ENCODE measurements at regions not wholly inside any gene's neighbourhood (a gene's known extent, or its start where the extent isn't known, plus 50 kb on each side); places are given as distances from the start of the nearest gene placed in this dataset.

GRCh38 chr18:54696616-54697293 lies 105.7 kb downstream of the DYNAP start:
- POLR2A ChIA-PET: interaction anchor here (0.9 to 1.5 kb wide), 2 partner anchors 8 to 9 kb away, joined by 3 to 4 read pairs; no protein-coding TSS in a partner anchor
- no peak for TF ChIP-seq CTCF (IDR thresholded peaks at IDR 0.05; ENCODE audit: unreplicated experiment)
- no peak overlapping the region for H3K4me3 Mint-ChIP-seq (ENCODE audit: unreplicated experiment)
- BruUV-seq (replicated peaks): no TSS peak
- H3K27me3 Mint-ChIP-seq (ENCODE audit: insufficient read depth, unreplicated experiment): no peaks in the 10 kb centered on the region
- H3K9me3 Mint-ChIP-seq (ENCODE audit: unreplicated experiment): peaks cover 7% of the 10 kb centered on the region
- no peak for DNase-seq (ENCODE audit: unreplicated experiment)
- no peak overlapping the region for H3K27ac Mint-ChIP-seq (ENCODE audit: low read depth, unreplicated experiment)
- H3K36me3 Mint-ChIP-seq (ENCODE audit: insufficient read depth, unreplicated experiment): no peaks in the 10 kb centered on the region
- no peaks in the 10 kb centered on the region for H3K4me1 Mint-ChIP-seq (ENCODE audit: insufficient read depth, unreplicated experiment)
- CTCF ChIA-PET: interaction anchor here (0.5 to 0.8 kb wide), 2 partner anchors 8 to 15 kb away, joined by 3 read pairs; no protein-coding TSS in a partner anchor
- intact Hi-C loops (cut with micrococcal nuclease): no loop called here

- intact Hi-C loops (cut with micrococcal nuclease): no loop called here
- Mint-ChIP-seq H3K4me3 (ENCODE audit: unreplicated experiment) (no peak overlapping the region), H3K9me3 (ENCODE audit: unreplicated experiment) (no peaks in the 10 kb centered on the region), H3K27ac (ENCODE audit: low read depth, unreplicated experiment) (no peak overlapping the region), H3K27me3 (ENCODE audit: insufficient read depth, unreplicated experiment) (no peaks in the 10 kb centered on the region), H3K4me1 (ENCODE audit: insufficient read depth, unreplicated experiment) (peaks cover 5% of the 10 kb centered on the region), H3K36me3 (ENCODE audit: insufficient read depth, unreplicated experiment) (no peaks in the 10 kb centered on the region)
- no peak for TF ChIP-seq CTCF (IDR thresholded peaks at IDR 0.05; ENCODE audit: unreplicated experiment)
- ChIA-PET CTCF (interaction anchor here (0.6 kb wide), 1 partner anchor 21 kb away, joined by 3 read pairs; no protein-coding TSS in a partner anchor), POLR2A (no interaction called here)
- no TSS peak for BruUV-seq (replicated peaks)
- DNase-seq (ENCODE audit: unreplicated experiment): no peak
Observed at GRCh38 chr18:54700580-54700979, 109.5 kb downstream of the DYNAP start.

GRCh38 chr18:54702686-54703085 lies 111.6 kb downstream of the DYNAP start:
- Mint-ChIP-seq H3K4me3 (ENCODE audit: unreplicated experiment) (no peak overlapping the region), H3K36me3 (ENCODE audit: insufficient read depth, unreplicated experiment) (no peaks in the 10 kb centered on the region), H3K9me3 (ENCODE audit: unreplicated experiment) (no peaks in the 10 kb centered on the region), H3K27me3 (ENCODE audit: insufficient read depth, unreplicated experiment) (no peaks in the 10 kb centered on the region), H3K27ac (ENCODE audit: low read depth, unreplicated experiment) (peak overlapping the region; percentile 49), H3K4me1 (ENCODE audit: insufficient read depth, unreplicated experiment) (peaks cover 5% of the 10 kb centered on the region)
- CTCF ChIA-PET: no interaction called here
- POLR2A ChIA-PET: no interaction called here
- no TSS peak for BruUV-seq (replicated peaks)
- intact Hi-C loops (cut with micrococcal nuclease): no loop called here
- DNase-seq (ENCODE audit: unreplicated experiment): no peak
- no peak for TF ChIP-seq CTCF (IDR thresholded peaks at IDR 0.05; ENCODE audit: unreplicated experiment)

- Mint-ChIP-seq H3K4me3 (ENCODE audit: unreplicated experiment) (no peak overlapping the region), H3K9me3 (ENCODE audit: unreplicated experiment) (no peaks in the 10 kb centered on the region), H3K27me3 (ENCODE audit: insufficient read depth, unreplicated experiment) (no peaks in the 10 kb centered on the region), H3K4me1 (ENCODE audit: insufficient read depth, unreplicated experiment) (peaks cover 23% of the 10 kb centered on the region), H3K36me3 (ENCODE audit: insufficient read depth, unreplicated experiment) (no peaks in the 10 kb centered on the region), H3K27ac (ENCODE audit: low read depth, unreplicated experiment) (no peak overlapping the region)
- POLR2A ChIA-PET: interaction anchor here (0.6 to 3.5 kb wide), 3 partner anchors 65 to 143 kb away, joined by 3 to 21 read pairs (median 4); no protein-coding TSS in a partner anchor
- intact Hi-C loops (cut with micrococcal nuclease): loop anchor here (10.0 kb wide), 1 partner anchor 115 kb away; the partner anchor contains the start of gene RAB27B
- BruUV-seq (replicated peaks): no TSS peak
- CTCF ChIA-PET: no interaction called here
- DNase-seq (ENCODE audit: unreplicated experiment): no peak
- no peak for TF ChIP-seq CTCF (IDR thresholded peaks at IDR 0.05; ENCODE audit: unreplicated experiment)
Observed at GRCh38 chr18:54710074-54710899, 118.0 kb upstream of the RAB27B start.

Measured in MCF 10A (cell line).